Left lung (tissue), 4 donors: ENCODE measurements at regions not wholly inside any gene's neighbourhood (a gene's known extent, or its start where the extent isn't known, plus 50 kb on each side); places are given as distances from the start of the nearest gene placed in this dataset.
A peak's percentile ranks its signal among the peaks of the same experiment; 100 is the strongest.

ENCODE experiments used
- ATAC-seq: fragments of 200-7000 bp; cut with Tn5 transposase; one replicate; pipeline ENCODE4 v1.9.1; 2020; ENCODE audit warnings: moderate library complexity
- DNase-seq, 4 donors: peaks; one replicate each; pipeline ENCODE4 v3.0.0-alpha.2; 2013 to 2020
- H3K27ac ChIP-seq, 2 donors: fragments of 200-600 bp; sonication (generic) in 1 of 2; one replicate each; pipeline versions ENCODE4 v1.5.0 to v1.8.0; 2020 to 2021
- H3K27me3 ChIP-seq, 2 donors: fragments of 200-600 bp; sonication (generic) in 1 of 2; one replicate each; pipeline versions ENCODE4 v1.5.0 to v1.8.0; 2020 to 2021
- H3K36me3 ChIP-seq, 2 donors: fragments of 200-600 bp; sonication (generic) in 1 of 2; one replicate each; pipeline versions ENCODE4 v1.5.0 to v1.8.0; 2020 to 2021
- H3K4me1 ChIP-seq, 2 donors: fragments of 200-600 bp; one replicate each; pipeline ENCODE4 v1.8.0; 2021
- H3K4me3 ChIP-seq, 2 donors: fragments of 200-600 bp; sonication (generic) in 1 of 2; one replicate each; pipeline versions ENCODE4 v1.5.0 to v1.8.0; 2020 to 2021; ENCODE audit warnings: mild to moderate bottlenecking in 1 of 2
- H3K9me3 ChIP-seq, 2 donors: fragments of 200-600 bp; sonication (generic) in 1 of 2; one replicate each; pipeline versions ENCODE4 v1.5.0 to v1.8.0; 2020 to 2021
- intact Hi-C, 2 donors: fragments of 100-400 bp; cut with DNase I; formaldehyde crosslinking; loops; one replicate each; pipeline versions ENCODE4 v1.11.2 to v1.14.2; 2022
- TF ChIP-seq, protein P1 (sequence below), 2 donors: fragments of 200-600 bp; sonication (generic) in 1 of 2; IDR thresholded peaks; one replicate each; pipeline versions ENCODE4 v1.5.0 to v1.8.0; 2021; ENCODE audit warnings: antibody characterized with exemption in 2 of 2
- donor health status: DM: no; HTN: yes; CAD: no.
- donor health status: DM: no; HTN: no; CAD: no.

DNA sequence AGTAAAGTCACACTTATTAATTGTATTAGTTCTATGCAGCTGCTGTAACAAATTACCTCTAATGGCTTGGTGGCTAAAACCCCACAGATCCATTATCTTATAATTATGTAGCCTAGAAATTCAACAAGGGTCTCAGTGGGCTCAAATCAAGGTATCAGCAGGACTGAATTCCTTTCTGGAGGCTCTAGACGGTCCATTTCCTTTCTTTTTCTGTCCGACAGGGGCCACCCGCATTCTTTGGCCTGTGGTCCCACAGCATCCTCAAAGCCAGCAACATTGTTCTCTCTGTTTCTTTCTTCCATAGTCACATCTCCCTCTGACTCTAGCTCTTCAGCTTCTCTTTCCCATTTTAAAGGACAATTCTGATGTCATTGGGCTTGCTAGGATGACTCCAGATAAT is 276.3 kb upstream of the ZNF717 start:
- ATAC-seq, result no peak
- Histone ChIP-seq H3K27ac (no peak overlapping the region), H3K27me3 (no peaks in the 10 kb centered on the region), H3K36me3 (no peaks in the 10 kb centered on the region), H3K4me3 (no peak overlapping the region), H3K9me3 (no peaks in the 10 kb centered on the region), H3K4me1 (no peaks in the 10 kb centered on the region)
- no peak for DNase-seq
- intact Hi-C loops, result no loop called here
- TF ChIP-seq, protein P1, sequence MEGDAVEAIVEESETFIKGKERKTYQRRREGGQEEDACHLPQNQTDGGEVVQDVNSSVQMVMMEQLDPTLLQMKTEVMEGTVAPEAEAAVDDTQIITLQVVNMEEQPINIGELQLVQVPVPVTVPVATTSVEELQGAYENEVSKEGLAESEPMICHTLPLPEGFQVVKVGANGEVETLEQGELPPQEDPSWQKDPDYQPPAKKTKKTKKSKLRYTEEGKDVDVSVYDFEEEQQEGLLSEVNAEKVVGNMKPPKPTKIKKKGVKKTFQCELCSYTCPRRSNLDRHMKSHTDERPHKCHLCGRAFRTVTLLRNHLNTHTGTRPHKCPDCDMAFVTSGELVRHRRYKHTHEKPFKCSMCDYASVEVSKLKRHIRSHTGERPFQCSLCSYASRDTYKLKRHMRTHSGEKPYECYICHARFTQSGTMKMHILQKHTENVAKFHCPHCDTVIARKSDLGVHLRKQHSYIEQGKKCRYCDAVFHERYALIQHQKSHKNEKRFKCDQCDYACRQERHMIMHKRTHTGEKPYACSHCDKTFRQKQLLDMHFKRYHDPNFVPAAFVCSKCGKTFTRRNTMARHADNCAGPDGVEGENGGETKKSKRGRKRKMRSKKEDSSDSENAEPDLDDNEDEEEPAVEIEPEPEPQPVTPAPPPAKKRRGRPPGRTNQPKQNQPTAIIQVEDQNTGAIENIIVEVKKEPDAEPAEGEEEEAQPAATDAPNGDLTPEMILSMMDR (IDR thresholded peaks at IDR 0.05), result no peak

DNA sequence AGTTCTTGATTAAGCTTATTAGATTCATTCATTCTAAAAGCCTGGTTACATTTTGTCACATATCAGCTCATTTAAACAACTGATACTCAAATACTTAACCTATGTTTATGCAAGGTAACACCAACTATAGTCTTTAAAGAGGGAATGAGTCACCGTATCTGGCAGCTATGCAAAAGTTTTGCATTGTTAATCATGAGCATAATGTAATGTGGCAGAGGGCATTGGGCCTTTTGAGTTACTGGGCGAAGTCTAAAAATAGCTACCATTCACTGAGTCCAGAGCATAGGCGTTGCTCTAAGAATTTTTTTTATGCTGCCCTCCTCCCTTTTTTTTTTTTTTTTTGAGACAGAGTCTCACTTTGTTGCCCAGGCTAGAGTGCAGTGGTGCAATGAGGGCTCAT is 277.7 kb upstream of the ZNF717 start:
- intact Hi-C loops, result no loop called here
- TF ChIP-seq, protein P1 (IDR thresholded peaks at IDR 0.05), result no peak
- H3K4me3 ChIP-seq, result no peak overlapping the region

DNA sequence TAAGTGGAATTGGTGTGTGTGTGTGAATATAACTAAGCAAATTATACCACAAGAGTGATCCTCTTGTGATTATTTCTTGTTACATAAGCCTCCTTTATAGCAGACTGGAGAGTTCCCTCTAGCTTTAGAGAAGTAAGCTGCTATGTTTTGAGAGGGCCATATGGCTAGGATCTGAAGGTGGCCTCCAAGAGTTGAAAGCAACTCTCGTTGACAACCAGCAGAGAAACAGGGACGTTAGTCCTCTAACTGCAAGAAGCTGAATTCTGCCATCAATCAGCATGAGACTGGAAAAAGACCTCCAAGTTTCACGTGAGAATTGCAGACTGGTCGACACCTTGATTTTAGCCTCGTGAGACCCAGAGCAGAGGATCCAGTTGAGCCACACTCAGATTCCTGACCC is 278.5 kb upstream of the ZNF717 start:
- no peak for ATAC-seq
- Histone ChIP-seq H3K36me3 (no peaks in the 10 kb centered on the region), H3K4me1 (no peaks in the 10 kb centered on the region), H3K27me3 (no peaks in the 10 kb centered on the region), H3K27ac (no peak overlapping the region), H3K4me3 (no peak overlapping the region), H3K9me3 (no peaks in the 10 kb centered on the region)
- TF ChIP-seq, protein P1 (IDR thresholded peaks at IDR 0.05), result no peak
- no peak for DNase-seq
- intact Hi-C loops, result no loop called here

More for the DNA sequence above, 277.7 kb upstream of the ZNF717 start:
- Histone ChIP-seq H3K36me3 (no peaks in the 10 kb centered on the region), H3K27ac (no peak overlapping the region), H3K9me3 (no peaks in the 10 kb centered on the region), H3K4me1 (no peaks in the 10 kb centered on the region), H3K27me3 (no peaks in the 10 kb centered on the region)
- ATAC-seq, result peak; percentile 75
- no peak for DNase-seq

DNA sequence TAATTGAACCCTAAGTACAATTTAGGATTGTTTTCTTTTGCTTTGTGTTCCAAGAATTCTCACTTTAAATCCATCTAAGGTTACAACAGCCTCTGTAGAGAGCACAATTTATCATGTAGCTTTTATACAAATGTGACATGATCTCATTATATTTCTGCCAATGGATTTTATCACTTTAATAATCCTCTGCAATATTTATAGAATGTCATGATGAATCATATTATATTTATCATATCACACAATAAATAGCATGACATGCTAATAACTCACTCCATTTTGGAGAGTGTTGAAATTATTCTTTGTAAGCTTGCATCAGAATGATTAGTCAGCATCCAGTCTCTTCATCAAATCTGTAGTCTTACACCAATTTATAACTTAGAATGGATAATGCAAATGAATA is 280.6 kb upstream of the ZNF717 start:
- ATAC-seq (no peak), DNase-seq (no peak)
- H3K27me3 ChIP-seq, result no peaks in the 10 kb centered on the region
- no peaks in the 10 kb centered on the region for H3K4me1 ChIP-seq
- H3K9me3 ChIP-seq, result no peaks in the 10 kb centered on the region
- TF ChIP-seq, protein P1 (IDR thresholded peaks at IDR 0.05), result no peak
- no peaks in the 10 kb centered on the region for H3K36me3 ChIP-seq
- H3K4me3 ChIP-seq, result no peak overlapping the region
- intact Hi-C loops, result no loop called here
- no peak overlapping the region for H3K27ac ChIP-seq

DNA sequence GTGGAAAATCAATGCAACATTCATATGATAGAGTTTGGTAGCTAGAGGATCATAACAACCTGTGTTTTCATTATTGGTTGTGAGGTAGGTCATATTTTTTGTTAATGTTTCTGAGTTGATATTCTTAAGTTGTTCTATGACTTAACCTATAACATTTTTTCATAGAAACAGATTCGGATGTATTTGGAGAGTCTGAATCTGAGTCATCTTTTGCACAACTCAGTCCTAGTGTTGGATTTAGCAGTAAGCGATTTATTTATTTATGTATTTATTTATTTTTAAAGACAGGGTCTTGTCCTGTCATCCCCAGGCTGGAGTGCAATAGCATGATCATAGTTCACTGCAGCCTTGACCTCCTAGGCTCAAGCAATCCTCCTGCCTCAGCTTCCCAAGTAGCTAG is 292.8 kb upstream of the ZNF717 start:
- intact Hi-C loops, result no loop called here
- peaks cover 0 to 2% of the 10 kb centered on the region in 2 donors for H3K9me3 ChIP-seq
- no peak overlapping the region for H3K27ac ChIP-seq
- no peaks in the 10 kb centered on the region for H3K4me1 ChIP-seq
- DNase-seq (no peak), ATAC-seq (no peak)
- no peaks in the 10 kb centered on the region for H3K36me3 ChIP-seq
- no peak overlapping the region for H3K4me3 ChIP-seq
- TF ChIP-seq, protein P1 (IDR thresholded peaks at IDR 0.05), result no peak
- H3K27me3 ChIP-seq, result no peaks in the 10 kb centered on the region
